Left lung (tissue), 4 donors: ENCODE measurements at regions not wholly inside any gene's neighbourhood (a gene's known extent, or its start where the extent isn't known, plus 50 kb on each side); places are given as distances from the start of the nearest gene placed in this dataset.

Source experiments
- ATAC-seq: fragments of 200-7000 bp; cut with Tn5 transposase; one replicate; pipeline ENCODE4 v1.9.1; 2020; ENCODE audit warnings: moderate library complexity
- DNase-seq, 4 donors: peaks; one replicate each; pipeline ENCODE4 v3.0.0-alpha.2; 2013 to 2020
- H3K27ac ChIP-seq, 2 donors: fragments of 200-600 bp; sonication (generic) in 1 of 2; one replicate each; pipeline versions ENCODE4 v1.5.0 to v1.8.0; 2020 to 2021
- H3K27me3 ChIP-seq, 2 donors: fragments of 200-600 bp; sonication (generic) in 1 of 2; one replicate each; pipeline versions ENCODE4 v1.5.0 to v1.8.0; 2020 to 2021
- H3K36me3 ChIP-seq, 2 donors: fragments of 200-600 bp; sonication (generic) in 1 of 2; one replicate each; pipeline versions ENCODE4 v1.5.0 to v1.8.0; 2020 to 2021
- H3K4me1 ChIP-seq, 2 donors: fragments of 200-600 bp; one replicate each; pipeline ENCODE4 v1.8.0; 2021
- H3K4me3 ChIP-seq, 2 donors: fragments of 200-600 bp; sonication (generic) in 1 of 2; one replicate each; pipeline versions ENCODE4 v1.5.0 to v1.8.0; 2020 to 2021; ENCODE audit warnings: mild to moderate bottlenecking in 1 of 2
- H3K9me3 ChIP-seq, 2 donors: fragments of 200-600 bp; sonication (generic) in 1 of 2; one replicate each; pipeline versions ENCODE4 v1.5.0 to v1.8.0; 2020 to 2021
- CTCF ChIP-seq, 2 donors: fragments of 200-600 bp; sonication (generic) in 1 of 2; IDR thresholded peaks; one replicate each; pipeline versions ENCODE4 v1.5.0 to v1.8.0; 2021; ENCODE audit warnings: antibody characterized with exemption in 2 of 2
- intact Hi-C, 2 donors: fragments of 100-400 bp; cut with DNase I; formaldehyde crosslinking; loops; one replicate each; pipeline versions ENCODE4 v1.11.2 to v1.14.2; 2022
- donor health status: DM: no; HTN: yes; CAD: no.
- donor health status: DM: no; HTN: no; CAD: no.

DNA sequence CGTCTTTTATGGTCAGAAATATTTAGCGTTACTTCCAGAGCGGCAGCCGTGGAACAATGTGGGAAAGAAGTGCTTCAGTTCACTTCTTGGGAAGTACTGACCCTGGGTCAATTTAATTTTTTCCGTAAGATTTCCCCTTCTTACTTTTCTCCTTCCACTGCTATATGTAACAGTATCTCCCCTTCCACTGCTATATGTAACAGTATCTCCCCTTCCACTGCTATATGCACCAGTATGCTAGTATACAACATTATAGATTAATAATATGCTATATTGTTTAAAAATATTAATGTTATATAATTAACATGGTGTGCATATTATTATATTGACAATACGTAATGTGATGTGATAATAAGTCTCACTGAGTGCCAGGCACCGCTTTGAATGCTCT lies 69.7 kb upstream of the ERG start:
- intact Hi-C loops = no loop called here
- Histone ChIP-seq H3K27me3 (peaks cover 0 to 10% of the 10 kb centered on the region in 2 donors), H3K4me3 (no peak overlapping the region), H3K27ac (no peak overlapping the region), H3K36me3 (no peaks in the 10 kb centered on the region), H3K9me3 (no peaks in the 10 kb centered on the region), H3K4me1 (no peaks in the 10 kb centered on the region)
- DNase-seq = no peak
- no peak for TF ChIP-seq CTCF (IDR thresholded peaks at IDR 0.05)
- no peak for ATAC-seq

GRCh38 chr21:38569733-38570132 lies 71.5 kb upstream of the ERG start:
- intact Hi-C loops = no loop called here
- H3K27ac ChIP-seq = no peak overlapping the region
- H3K27me3 ChIP-seq = peaks cover 0 to 10% of the 10 kb centered on the region in 2 donors
- ATAC-seq (no peak), DNase-seq (no peak)
- no peak for TF ChIP-seq CTCF (IDR thresholded peaks at IDR 0.05)
- no peak overlapping the region for H3K4me3 ChIP-seq
- no peaks in the 10 kb centered on the region for H3K9me3 ChIP-seq
- H3K4me1 ChIP-seq = no peaks in the 10 kb centered on the region
- H3K36me3 ChIP-seq = no peaks in the 10 kb centered on the region

DNA sequence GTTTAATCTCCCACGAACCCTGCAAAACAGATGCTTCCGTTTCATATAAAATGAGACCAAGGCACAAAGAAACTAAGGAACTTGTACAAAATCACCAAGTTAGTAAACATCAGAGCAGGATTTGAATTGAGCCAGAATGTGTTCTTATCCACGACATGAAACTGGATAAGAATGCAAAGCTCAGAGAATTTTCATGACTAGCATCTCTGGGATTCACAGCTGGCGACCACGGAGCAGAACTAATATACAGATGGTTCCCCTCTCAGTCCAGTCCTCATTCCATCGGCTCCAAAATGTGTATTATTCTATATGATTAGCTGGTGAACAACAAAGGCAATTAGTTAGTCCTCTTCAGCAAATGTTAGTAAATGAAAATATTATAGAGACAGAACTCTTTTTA lies 72.3 kb upstream of the ERG start:
- TF ChIP-seq CTCF (IDR thresholded peaks at IDR 0.05) = no peak
- Histone ChIP-seq H3K9me3 (no peaks in the 10 kb centered on the region), H3K4me3 (no peak overlapping the region), H3K4me1 (no peaks in the 10 kb centered on the region), H3K36me3 (no peaks in the 10 kb centered on the region), H3K27me3 (peaks cover 0 to 6% of the 10 kb centered on the region in 2 donors), H3K27ac (no peak overlapping the region)
- ATAC-seq = no peak
- intact Hi-C loops = no loop called here
- DNase-seq = no peak

- Histone ChIP-seq H3K4me1 (no peaks in the 10 kb centered on the region), H3K27ac (no peak overlapping the region), H3K9me3 (no peaks in the 10 kb centered on the region), H3K4me3 (no peak overlapping the region), H3K36me3 (no peaks in the 10 kb centered on the region), H3K27me3 (no peaks in the 10 kb centered on the region)
- ATAC-seq (no peak), DNase-seq (no peak)
- no peak for TF ChIP-seq CTCF (IDR thresholded peaks at IDR 0.05)
- intact Hi-C loops = no loop called here
Measured at GRCh38 chr21:38574895-38575575, 76.8 kb upstream of the ERG start.

DNA sequence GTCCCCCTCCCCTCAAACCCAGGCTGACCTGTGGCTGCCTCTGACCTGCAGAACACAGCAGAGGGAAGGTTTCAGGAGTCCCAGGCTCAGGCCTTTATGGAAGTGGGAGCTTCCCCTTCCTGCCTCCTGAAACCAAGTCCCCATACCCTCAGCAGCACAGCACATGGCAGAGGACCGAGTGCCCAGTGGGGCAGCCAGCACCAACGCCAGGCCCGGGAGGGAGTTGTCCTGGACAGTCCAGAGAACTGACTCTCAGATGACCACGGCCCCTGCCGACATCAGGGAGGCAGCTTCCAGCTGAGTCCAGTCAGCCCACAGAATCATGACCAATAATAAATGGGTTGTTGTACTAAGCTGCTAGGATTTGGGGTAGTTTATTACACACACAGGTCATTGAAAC lies 79.6 kb upstream of the ERG start:
- no peaks in the 10 kb centered on the region for H3K4me1 ChIP-seq
- intact Hi-C loops = no loop called here
- no peaks in the 10 kb centered on the region for H3K9me3 ChIP-seq
- no peak for TF ChIP-seq CTCF (IDR thresholded peaks at IDR 0.05)
- no peaks in the 10 kb centered on the region for H3K36me3 ChIP-seq
- ATAC-seq (no peak), DNase-seq (no peak)
- H3K27me3 ChIP-seq = no peaks in the 10 kb centered on the region
- no peak overlapping the region for H3K4me3 ChIP-seq
- H3K27ac ChIP-seq = no peak overlapping the region
